GM12864 (cell line): ENCODE measurements at regions not wholly inside any gene's neighbourhood (a gene's known extent, or its start where the extent isn't known, plus 50 kb on each side); places are given as distances from the start of the nearest gene placed in this dataset.
"Not testable (repeated sequence)": the region's sequence is repeated elsewhere in the genome, so short reads cannot be mapped to it uniquely, and the experiment has no call there.

Source experiments
- DNase-seq: peaks from one replicate; pipeline ENCODE4 v3.0.0-alpha.2; 2011; ENCODE audit warnings: low read depth
- H3K4me3 ChIP-seq: 2 replicates; pipeline ENCODE4 v1.5.1; 2011; ENCODE audit warnings: mild to moderate bottlenecking, low read depth, low read length, control low read depth
- CTCF ChIP-seq: IDR thresholded peaks from 2 replicates; pipeline ENCODE4 v1.5.1; 2011; ENCODE audit warnings: low read depth, mild to moderate bottlenecking, moderate library complexity, low read length, control low read depth, inconsistent platforms; ENCODE audit errors: missing control alignments

- no peak overlapping the region for H3K4me3 ChIP-seq
- no peak for TF ChIP-seq CTCF
- DNase-seq = no peak
These were observed 344.6 kb downstream of the TYW1 start for GRCh38 chr7:67341153-67341768.

- no peak for TF ChIP-seq CTCF
- DNase-seq = no peak
These were observed 346.5 kb downstream of the TYW1 start for GRCh38 chr7:67343114-67343513.

GRCh38 chr7:67343572-67343971 lies 346.9 kb downstream of the TYW1 start:
- DNase-seq = no peak

More at GRCh38 chr7:67343114-67343513, 346.5 kb downstream of the TYW1 start:
- no peak overlapping the region for H3K4me3 ChIP-seq

GRCh38 chr7:67344481-67345193 lies 348.0 kb downstream of the TYW1 start:
- H3K4me3 ChIP-seq = no peak overlapping the region
- TF ChIP-seq CTCF = no peak
- no peak for DNase-seq

More at GRCh38 chr7:67343572-67343971, 346.9 kb downstream of the TYW1 start:
- H3K4me3 ChIP-seq = no peak overlapping the region
- no peak for TF ChIP-seq CTCF

- no peak for TF ChIP-seq CTCF
- DNase-seq = no peak
- H3K4me3 ChIP-seq = no peak overlapping the region
These were observed 349.5 kb downstream of the TYW1 start for GRCh38 chr7:67346126-67346525.

GRCh38 chr7:67346876-67347275 lies 350.2 kb downstream of the TYW1 start:
- H3K4me3 ChIP-seq = no peak overlapping the region
- no peak for DNase-seq
- TF ChIP-seq CTCF = no peak

GRCh38 chr7:67348171-67348570 lies 351.5 kb downstream of the TYW1 start:
- DNase-seq = no peak
- no peak overlapping the region for H3K4me3 ChIP-seq
- no peak for TF ChIP-seq CTCF

- DNase-seq, H3K4me3 ChIP-seq: not testable (repeated sequence)
These were observed 361.0 kb downstream of the TYW1 start for GRCh38 chr7:67357653-67358052.

GRCh38 chr7:67358316-67358715 lies 361.7 kb downstream of the TYW1 start:
- DNase-seq, H3K4me3 ChIP-seq: not testable (repeated sequence)

- not testable (repeated sequence) for H3K4me3 ChIP-seq, DNase-seq
These were observed 362.1 kb downstream of the TYW1 start for GRCh38 chr7:67358738-67359137.
